Stimulated activated CD4-positive, alpha-beta T cell treated with anti-CD3 and anti-CD28 coated beads, TNF-alpha, amount 100 ng/mL, for 24 hours (primary cell): ENCODE measurements at regions not wholly inside any gene's neighbourhood (a gene's known extent, or its start where the extent isn't known, plus 50 kb on each side); places are given as distances from the start of the nearest gene placed in this dataset.
"Not testable (repeated sequence)": the region's sequence is repeated elsewhere in the genome, so short reads cannot be mapped to it uniquely, and the experiment has no call there.

Source experiments
- DNase-seq, 3 experiments: peaks; one replicate each; pipeline ENCODE4 v3.0.0-alpha.2; 2020; ENCODE audit warnings: low read depth in 3 of 3

GRCh38 chr19:28444362-28444761 is 768.6 kb downstream of the UQCRFS1 start:
- DNase-seq = no peak

- no peak for DNase-seq
Measured at GRCh38 chr19:28443361-28443760, 769.6 kb downstream of the UQCRFS1 start.

GRCh38 chr19:28437390-28438346 is 775.3 kb downstream of the UQCRFS1 start:
- no peak for DNase-seq

GRCh38 chr19:28436320-28436719 is 776.6 kb downstream of the UQCRFS1 start:
- no peak for DNase-seq

DNA sequence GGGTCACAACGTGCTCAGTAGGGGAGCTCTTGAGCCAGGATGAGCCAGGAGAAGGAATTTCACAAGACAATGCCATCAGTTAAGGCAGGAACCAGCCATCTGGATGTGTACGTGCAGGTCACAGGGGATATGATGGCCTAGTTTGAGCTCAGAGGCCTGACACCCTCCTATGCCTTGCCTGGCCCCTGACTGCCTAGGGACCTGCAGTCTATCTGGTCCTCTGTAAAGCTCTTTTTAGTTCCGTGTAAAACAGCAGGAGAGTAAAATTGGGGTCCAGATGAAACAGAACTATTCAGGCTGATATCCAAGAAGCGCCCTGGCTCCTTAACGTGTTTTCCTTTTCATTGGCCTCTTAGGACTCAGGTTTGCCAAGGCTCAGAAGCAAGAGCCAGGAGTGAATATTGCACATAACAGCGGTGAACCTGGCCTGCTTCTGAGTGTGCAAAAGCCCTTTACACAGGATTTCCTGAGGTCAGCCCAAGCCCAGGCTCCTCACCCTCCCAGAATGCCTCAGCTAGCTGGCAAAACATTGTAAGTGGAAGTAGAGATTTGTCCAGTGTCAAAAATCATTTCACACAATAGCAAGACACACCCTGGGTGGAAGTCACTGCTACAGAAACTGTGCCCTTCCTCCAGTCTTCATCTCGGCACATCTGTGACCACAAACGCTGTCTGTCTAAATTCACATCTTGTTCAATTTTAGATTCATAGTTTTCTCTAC is 777.2 kb downstream of the UQCRFS1 start:
- DNase-seq = no peak

DNA sequence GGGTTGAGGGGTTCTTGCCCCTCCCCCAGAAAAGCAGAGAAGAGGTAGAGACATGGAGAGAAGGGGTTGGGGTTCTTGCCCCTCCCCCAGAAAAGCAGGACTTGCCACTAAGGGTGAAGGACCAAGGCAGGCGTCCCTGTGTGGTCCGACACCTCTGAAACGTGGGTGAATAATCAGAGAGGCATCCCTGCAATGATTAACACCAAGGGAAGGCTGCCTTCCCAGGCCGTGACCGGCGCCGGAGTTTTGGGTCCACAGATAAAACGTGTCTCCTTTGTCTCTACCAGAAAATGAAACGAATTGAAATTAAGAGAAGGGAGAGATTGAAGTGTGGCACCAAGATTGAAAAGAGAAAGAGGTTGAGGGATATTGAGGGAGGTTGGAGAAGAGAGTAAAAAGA is 778.2 kb downstream of the UQCRFS1 start:
- DNase-seq = not testable (repeated sequence)

DNA sequence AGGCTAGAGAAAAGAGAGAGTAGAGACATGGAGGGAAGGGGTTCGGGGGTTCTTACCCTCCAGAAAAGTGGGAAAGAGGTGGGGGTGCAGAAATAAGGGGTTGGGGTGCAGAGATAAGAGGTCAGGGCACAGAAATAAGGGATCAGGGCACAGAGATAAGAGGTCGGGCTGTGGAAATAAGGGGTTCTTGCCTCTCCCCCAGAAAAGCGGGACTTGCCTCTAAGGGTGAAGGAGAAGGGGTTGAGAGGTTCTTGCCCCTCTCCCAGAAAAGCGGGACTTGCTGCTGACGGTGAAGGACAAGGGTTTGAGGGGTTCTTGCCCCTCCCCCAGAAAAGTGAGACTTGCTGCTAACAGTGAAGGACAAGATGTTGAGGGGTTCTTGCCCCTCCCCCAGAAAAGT is 778.6 kb downstream of the UQCRFS1 start:
- DNase-seq = not testable (repeated sequence)

- DNase-seq = not testable (repeated sequence)
Measured at GRCh38 chr19:28433166-28433565, 779.8 kb downstream of the UQCRFS1 start.

GRCh38 chr19:28430214-28430613 is 782.7 kb downstream of the UQCRFS1 start:
- DNase-seq = no peak

- DNase-seq = no peak
Measured at GRCh38 chr19:28429356-28429755, 783.6 kb downstream of the UQCRFS1 start.

DNA sequence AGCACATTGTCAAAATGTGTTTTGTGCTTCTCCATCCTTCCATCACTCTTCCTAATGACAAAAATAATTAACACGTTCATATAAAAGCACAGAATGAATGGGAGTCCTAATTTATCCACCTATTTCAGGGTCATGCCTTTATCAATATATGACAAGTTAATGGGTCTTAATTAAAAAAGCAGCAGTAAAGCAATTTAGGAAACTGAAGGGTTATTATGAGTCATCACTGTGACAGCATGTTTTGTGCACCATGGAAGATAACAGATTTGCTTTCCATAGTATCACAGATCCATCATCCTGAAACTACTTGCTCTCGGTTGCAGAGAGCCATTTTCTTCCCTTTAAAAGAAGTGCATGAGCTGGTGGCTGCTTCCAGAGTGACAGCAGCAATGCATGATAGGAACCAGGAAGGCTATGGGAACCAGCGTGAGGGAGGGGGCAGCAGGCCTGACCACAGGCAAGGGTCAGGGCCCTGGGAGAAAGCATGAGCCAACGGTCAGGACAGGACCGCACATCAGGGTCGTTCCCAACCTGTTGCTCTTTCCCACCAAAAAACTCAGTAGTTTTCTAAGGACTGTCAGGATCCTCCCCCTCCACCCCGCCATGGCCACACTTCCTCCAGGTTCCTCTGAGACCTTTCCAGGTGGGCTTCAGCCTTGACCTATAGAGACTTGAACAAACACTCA is 784.1 kb downstream of the UQCRFS1 start:
- no peak for DNase-seq

- DNase-seq = no peak
Measured at GRCh38 chr19:28427376-28428083, 785.4 kb downstream of the UQCRFS1 start.

GRCh38 chr19:28426730-28427225 is 786.2 kb downstream of the UQCRFS1 start:
- no peak for DNase-seq

GRCh38 chr19:28426110-28426729 is 786.7 kb downstream of the UQCRFS1 start:
- DNase-seq = no peak

DNA sequence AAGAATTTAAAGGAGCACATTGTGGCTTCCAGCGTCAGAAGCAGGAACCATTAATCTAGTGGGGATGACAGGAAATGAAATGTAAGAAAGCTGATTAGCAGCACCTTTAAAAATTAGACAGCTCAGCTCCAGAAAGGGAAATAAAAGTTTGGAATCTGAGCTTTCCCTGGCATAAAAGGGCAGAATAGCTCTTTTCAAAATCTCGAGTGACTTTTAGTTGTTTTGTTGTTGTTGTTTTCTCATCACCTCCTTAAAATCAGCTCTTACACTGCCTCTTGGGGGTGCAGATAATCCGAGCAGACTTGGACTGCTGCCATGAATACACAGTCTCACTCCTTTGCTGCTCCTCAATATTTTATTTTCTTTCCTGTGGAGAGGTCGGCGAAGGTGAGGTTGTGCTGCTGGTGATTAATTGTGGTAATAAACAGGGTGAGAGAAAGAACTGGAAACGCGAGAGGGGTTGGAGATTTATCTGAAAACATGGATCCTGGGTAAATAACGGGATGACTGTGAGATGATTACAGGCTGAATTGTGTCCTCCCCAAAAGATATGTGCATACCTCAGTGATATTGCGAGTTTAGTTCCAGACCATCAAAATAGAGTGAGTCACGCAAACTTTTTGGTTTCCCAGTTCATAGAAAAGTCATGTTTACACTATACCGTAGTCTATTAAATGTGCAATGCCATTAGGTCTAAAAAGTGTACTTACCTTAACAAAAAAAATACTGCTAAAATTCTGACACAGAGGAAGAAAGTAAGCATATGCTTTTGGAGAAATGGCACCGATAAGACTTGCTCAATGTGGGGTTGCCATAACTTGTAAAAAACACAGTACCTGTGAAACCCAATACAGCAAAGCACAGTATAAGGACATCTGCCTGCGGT is 787.7 kb downstream of the UQCRFS1 start:
- no peak for DNase-seq

DNA sequence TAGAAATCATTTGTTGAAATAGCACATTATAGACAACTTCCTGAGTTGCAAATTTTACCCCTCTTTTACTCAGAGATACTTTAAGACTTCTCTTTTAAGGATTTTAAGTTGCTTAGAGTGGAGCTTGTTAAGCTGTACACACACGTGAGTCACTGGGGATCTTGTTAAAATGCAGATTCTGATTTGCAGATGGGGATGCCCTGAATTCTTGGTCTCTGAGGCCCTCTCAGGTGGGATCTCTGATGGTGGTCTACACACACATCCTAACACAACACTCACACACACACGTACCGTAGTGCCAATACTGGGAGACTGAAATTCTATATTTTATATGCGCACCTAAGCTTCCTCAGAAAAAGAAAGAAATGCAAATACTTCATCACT is 788.3 kb downstream of the UQCRFS1 start:
- no peak for DNase-seq

- DNase-seq = no peak
Measured at GRCh38 chr19:28424077-28424476, 788.9 kb downstream of the UQCRFS1 start.

DNA sequence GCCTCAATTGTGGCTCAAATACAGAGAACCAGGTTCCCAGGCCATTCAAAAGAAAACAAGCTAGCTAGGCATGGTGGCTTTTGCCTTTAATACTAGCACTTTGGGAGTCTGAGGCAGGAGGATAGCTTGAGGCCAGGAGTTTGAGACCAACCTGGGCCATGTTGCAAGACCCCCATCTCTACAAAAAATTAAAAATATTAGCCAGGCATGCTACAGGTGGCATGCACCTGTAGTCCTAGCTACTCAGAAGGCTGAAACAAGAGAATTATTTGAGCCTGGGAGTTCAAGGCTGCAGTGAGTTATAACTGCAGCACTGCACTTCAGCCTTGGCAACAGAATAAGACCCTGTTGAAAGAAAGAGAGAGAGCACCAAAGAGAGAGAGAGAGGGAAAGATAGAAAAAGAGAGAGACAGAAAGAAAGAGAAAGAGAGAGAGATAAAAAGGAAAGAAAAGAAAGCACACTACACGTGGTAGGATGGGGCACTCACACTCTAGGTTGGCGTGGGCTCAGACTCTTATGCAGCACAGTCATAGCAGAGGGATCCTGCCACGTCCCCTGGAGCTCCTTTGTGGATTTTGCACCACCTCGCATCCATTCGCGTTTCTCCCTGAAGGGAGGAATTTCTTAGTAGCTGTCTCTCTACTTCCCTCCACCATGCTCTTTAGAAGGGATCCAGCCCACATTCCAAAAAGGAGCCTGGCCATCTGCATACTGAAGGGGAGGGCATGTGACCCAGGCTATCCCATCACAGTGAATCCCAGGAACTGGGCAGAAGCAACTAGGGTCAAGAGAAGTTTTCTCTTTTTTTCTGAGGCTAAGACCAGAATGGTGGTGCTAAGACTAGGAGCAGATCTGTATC is 789.9 kb downstream of the UQCRFS1 start:
- DNase-seq = no peak

DNA sequence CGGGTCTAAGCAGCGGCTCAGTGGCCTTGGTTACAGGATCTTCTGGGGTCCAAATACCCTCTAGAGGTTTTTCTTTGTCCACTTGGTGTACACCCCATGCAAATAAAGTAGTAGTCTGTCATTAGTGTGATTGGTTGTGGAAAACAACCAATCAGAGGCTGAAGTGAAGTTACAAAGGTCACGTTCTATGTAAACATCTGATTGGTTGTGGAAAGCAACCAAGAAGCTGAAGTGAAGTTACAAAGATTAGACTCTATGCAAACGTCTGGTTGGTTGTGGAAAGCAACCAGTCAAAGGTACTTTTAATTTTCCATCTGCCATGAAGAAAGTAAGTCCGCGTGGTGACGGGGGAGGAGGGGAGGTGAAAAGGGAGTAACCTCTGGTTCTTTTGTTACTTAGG is 790.9 kb downstream of the UQCRFS1 start:
- no peak for DNase-seq
